NOMO-1 treated with DMSO at 0.1 percent for 48 hours (cell line): ENCODE measurements at regions not wholly inside any gene's neighbourhood (a gene's known extent, or its start where the extent isn't known, plus 50 kb on each side); places are given as distances from the start of the nearest gene placed in this dataset.
"Not testable (repeated sequence)": the region's sequence is repeated elsewhere in the genome, so short reads cannot be mapped to it uniquely, and the experiment has no call there.

Experiments used
- DNase-seq: peaks from one replicate; lab custom pipeline; 2025; ENCODE audit not compliant: unreplicated experiment; lab: John Stamatoyannopoulos, UW

- no peak for DNase-seq
These were observed 1032.7 kb downstream of the NR2F1-AS1 start for GRCh38 chr5:92548346-92548745.

GRCh38 chr5:92544596-92544995 is 1036.4 kb downstream of the NR2F1-AS1 start:
- no peak for DNase-seq

DNA sequence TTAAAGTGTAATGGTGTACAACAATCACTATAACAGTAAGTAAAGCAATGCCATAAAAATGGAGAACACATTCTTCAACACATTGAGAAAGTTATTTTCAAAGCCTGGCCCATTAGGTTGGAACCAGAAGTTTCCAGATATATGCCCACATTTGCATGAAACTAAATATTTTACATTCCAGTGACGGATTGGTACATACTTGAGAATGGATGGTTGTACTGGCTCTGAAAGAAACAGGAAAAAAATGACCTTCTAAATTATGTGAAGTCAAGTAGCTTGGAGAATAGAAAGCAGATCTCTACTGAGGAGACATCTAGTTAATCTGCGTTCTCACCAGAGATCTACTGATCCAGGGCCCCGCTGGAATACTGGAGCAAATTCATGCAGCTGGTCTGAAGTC is 1037.0 kb downstream of the NR2F1-AS1 start:
- no peak for DNase-seq

- no peak for DNase-seq
These were observed 1037.8 kb downstream of the NR2F1-AS1 start for GRCh38 chr5:92543201-92543600.

DNA sequence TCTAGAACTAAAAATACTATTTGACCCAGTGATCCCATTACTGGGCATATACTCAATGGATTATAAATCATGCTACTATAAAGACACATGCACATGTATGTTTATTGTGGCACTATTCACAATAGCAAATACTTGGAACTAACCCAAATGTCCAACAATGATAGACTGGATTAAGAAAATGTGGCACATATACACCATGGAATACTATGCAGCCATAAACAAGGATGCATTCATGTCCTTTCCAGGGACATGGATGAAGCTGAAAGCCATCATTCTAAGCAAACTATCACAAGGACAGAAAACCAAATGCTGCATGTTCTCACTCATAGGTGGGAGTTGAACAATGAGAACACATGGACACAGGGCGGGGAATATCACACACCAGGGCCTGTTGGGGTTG is 1039.0 kb downstream of the NR2F1-AS1 start:
- not testable (repeated sequence) for DNase-seq

GRCh38 chr5:92527311-92528078 is 1053.5 kb downstream of the NR2F1-AS1 start:
- no peak for DNase-seq

- no peak for DNase-seq
These were observed 1055.9 kb downstream of the NR2F1-AS1 start for GRCh38 chr5:92525131-92525530.

- no peak for DNase-seq
These were observed 1061.0 kb downstream of the NR2F1-AS1 start for GRCh38 chr5:92519811-92520632.

DNA sequence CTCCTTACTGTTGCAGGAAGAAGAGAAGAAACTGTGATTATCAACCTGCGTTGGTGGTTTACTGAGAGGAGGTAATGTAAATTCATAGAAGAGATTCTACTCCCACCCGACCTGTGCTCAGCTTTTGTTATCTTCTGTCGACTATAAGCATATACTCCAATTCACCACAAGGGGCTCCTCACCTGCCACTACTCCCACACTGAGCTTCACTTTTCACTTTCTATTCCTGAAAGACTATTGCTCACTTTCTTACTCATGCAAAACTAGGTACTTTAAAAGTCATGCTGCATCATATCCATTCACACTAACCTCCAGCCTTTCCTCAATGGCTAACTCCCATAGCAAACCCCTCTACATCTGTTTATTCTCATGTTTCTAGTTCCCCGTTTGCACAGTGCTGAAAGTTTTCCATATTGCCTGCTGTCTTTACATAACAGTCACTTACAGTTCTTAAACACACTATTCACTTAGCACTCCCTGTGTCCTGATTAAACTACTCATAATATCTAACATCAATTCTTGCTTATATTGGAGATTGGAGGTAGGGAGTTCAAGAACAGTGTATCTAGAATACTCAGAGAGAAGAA is 1062.6 kb downstream of the NR2F1-AS1 start:
- DNase-seq, result peak; percentile 23

DNA sequence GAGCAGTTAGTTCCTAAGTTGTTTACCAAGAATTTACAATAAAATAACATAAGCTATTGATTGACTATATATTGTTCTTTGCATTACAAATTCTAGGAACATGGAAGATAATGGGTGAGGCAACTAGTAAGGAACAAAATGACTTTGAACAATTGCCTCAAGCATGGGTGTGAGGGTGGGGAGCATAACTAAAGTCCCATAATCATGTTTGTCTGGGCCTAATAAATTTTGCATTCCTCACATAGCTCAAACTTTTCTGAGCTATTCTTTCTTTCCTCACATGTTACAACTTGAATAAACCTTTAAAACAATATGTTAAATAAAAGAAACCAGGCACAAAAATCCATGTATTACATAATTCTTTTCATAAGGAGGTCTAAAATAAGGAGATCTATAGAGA is 1066.1 kb downstream of the NR2F1-AS1 start:
- no peak for DNase-seq

GRCh38 chr5:92513067-92513466 is 1068.0 kb downstream of the NR2F1-AS1 start:
- DNase-seq, result no peak

DNA sequence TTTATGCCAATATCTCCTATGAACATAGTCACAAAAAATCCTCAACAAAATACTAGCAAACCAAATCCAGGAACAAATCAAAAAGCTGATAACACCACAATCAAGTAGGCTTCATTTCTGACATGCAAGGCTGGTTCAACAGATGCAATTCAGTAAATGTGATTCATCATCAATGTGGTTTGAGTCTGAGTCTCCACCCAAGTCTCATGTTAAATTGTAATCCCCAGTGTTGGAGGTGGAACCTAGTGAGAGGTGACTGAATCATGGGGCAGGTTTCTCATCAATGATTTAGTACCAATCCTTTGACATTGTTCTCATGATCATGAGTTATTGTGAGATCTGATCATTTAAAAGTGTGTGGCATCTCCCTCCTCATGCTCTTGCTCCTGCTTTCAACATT is 1072.7 kb downstream of the NR2F1-AS1 start:
- DNase-seq, result no peak

- no peak for DNase-seq
These were observed 1075.1 kb downstream of the NR2F1-AS1 start for GRCh38 chr5:92505925-92506324.

DNA sequence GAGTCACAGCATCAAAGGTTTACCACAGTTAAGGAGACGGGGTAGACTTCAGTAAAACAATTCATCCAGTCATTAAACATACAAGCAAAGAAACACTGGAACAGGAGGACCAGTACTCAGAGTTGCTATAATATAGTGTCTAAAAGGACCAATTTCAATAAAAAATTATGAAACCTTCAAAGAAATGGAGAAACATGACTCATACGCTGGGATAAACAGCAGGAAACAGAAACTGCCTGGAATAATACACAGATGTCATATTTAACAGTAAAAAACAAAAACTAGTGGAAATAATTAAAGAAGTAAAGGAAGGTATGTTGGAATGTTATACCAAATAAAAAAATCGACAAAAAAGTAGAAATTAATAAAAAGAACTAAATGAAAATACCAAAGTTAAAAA is 1075.9 kb downstream of the NR2F1-AS1 start:
- DNase-seq, result no peak

GRCh38 chr5:92504346-92504745 is 1076.7 kb downstream of the NR2F1-AS1 start:
- no peak for DNase-seq

- no peak for DNase-seq
These were observed 1080.3 kb downstream of the NR2F1-AS1 start for GRCh38 chr5:92500752-92501151.

DNA sequence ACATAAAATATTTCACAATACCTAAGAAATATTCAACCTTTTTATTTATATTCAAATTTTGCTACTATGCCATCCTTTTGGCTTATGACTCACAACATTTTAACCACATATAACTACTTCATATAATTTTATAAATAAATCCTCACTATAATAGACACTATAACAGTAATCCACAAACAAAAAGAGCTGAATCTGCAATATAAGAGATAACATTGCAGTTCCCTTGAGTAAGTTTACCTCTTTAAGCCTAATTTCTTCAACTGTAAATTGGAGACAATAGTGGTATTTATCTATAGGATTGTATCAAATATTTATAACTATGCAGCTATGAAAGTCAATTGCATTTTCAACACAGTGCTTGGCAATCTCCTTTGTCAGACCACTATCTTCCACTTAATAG is 1084.5 kb downstream of the NR2F1-AS1 start:
- DNase-seq, result no peak

- no peak for DNase-seq
These were observed 1086.5 kb downstream of the NR2F1-AS1 start for GRCh38 chr5:92494508-92494907.

GRCh38 chr5:92492908-92493307 is 1088.1 kb downstream of the NR2F1-AS1 start:
- DNase-seq, result no peak

- DNase-seq, result no peak
These were observed 1096.5 kb downstream of the NR2F1-AS1 start for GRCh38 chr5:92484484-92484883.

- DNase-seq, result no peak
These were observed 1090.0 kb upstream of the ARRDC3 start for GRCh38 chr5:92472981-92473566.

DNA sequence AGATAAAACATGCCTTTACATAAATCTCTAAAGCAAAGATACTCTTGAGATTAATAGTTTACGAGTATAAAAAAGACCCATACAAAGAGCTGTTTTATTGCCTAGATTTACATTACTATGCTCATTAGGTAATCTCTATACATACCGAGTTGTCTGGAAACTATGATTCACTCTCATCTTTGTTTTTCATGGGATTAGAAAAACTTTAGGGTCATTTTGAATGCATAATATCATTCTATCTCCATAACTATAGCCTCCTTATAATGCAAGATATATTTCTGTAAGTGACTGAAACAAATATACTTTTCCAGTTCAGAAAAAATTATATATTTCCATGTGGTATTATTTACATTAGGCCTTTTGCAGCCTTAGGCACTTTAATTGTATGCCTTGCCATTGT is 1088.7 kb upstream of the ARRDC3 start:
- no peak for DNase-seq
